Sigmoid colon (tissue), 4 donors: ENCODE measurements at regions not wholly inside any gene's neighbourhood (a gene's known extent, or its start where the extent isn't known, plus 50 kb on each side); places are given as distances from the start of the nearest gene placed in this dataset.
"Not testable (repeated sequence)": the region's sequence is repeated elsewhere in the genome, so short reads cannot be mapped to it uniquely, and the experiment has no call there.

Source experiments
- CTCF ChIP-seq, 4 experiments: fragments of 450-650 bp in 3 of 4; fragments of 200-600 bp in 1 of 4; IDR thresholded peaks; one replicate each; pipeline ENCODE4 v1.5.1; 2016 to 2019; ENCODE audit warnings: antibody characterized with exemption in 4 of 4, mild to moderate bottlenecking in 3 of 4, moderate library complexity in 2 of 4
- EP300 ChIP-seq, 4 donors: sonication (generic); formaldehyde crosslinking; IDR thresholded peaks; one replicate each; pipeline ENCODE4 v1.6.1; 2017; ENCODE audit warnings: antibody characterized with exemption in 4 of 4
- POLR2AphosphoS5 ChIP-seq, 4 donors: sonication (generic); formaldehyde crosslinking; IDR thresholded peaks; one replicate each; pipeline ENCODE4 v1.6.1; 2017; ENCODE audit warnings: antibody characterized with exemption in 4 of 4

- TF ChIP-seq CTCF, EP300, POLR2AphosphoS5 (IDR thresholded peaks at IDR 0.05): not testable (repeated sequence)
Measured at GRCh38 chr5:158582669-158583068, 517.0 kb downstream of the EBF1 start.
